HG03097 (cell line): ENCODE measurements at regions not wholly inside any gene's neighbourhood (a gene's known extent, or its start where the extent isn't known, plus 50 kb on each side); places are given as distances from the start of the nearest gene placed in this dataset.

Experiments
- ATAC-seq: cut with Tn5 transposase; IDR thresholded peaks from one replicate; pipeline ENCODE4 v1.9.1; 2021; ENCODE audit not compliant: unreplicated experiment, low FRiP score

- no peak for ATAC-seq
Observed at GRCh38 chr2:75288760-75289159, 89.4 kb upstream of the TACR1 start.

- ATAC-seq, result peak; percentile 72
Observed at GRCh38 chr2:75287624-75288316, 88.5 kb upstream of the TACR1 start.

GRCh38 chr2:75284345-75284744 lies 85.0 kb upstream of the TACR1 start:
- no peak for ATAC-seq

GRCh38 chr2:75278821-75279379 lies 79.6 kb upstream of the TACR1 start:
- ATAC-seq, result no peak

- ATAC-seq, result no peak
Observed at GRCh38 chr2:75278314-75278713, 79.0 kb upstream of the TACR1 start.

- ATAC-seq, result no peak
Observed at GRCh38 chr2:75277111-75277510, 77.8 kb upstream of the TACR1 start.

- ATAC-seq, result no peak
Observed at GRCh38 chr2:75276093-75277029, 77.0 kb upstream of the TACR1 start.

- ATAC-seq, result no peak
Observed at GRCh38 chr2:75274936-75275335, 75.6 kb upstream of the TACR1 start.

- ATAC-seq, result no peak
Observed at GRCh38 chr2:75268112-75268511, 68.8 kb upstream of the TACR1 start.

- ATAC-seq, result no peak
Observed at GRCh38 chr2:75261923-75262322, 62.6 kb upstream of the TACR1 start.

- ATAC-seq, result no peak
Observed at GRCh38 chr2:75260946-75261345, 61.6 kb upstream of the TACR1 start.

GRCh38 chr2:75258620-75259019 lies 59.3 kb upstream of the TACR1 start:
- no peak for ATAC-seq

GRCh38 chr2:75256485-75256884 lies 57.2 kb upstream of the TACR1 start:
- no peak for ATAC-seq

- no peak for ATAC-seq
Observed at GRCh38 chr2:75253526-75253925, 54.2 kb upstream of the TACR1 start.

GRCh38 chr2:75251896-75252295 lies 52.6 kb upstream of the TACR1 start:
- ATAC-seq, result no peak
